ENCODE measurements at regions not wholly inside any gene's neighbourhood (a gene's known extent, or its start where the extent isn't known, plus 50 kb on each side); places are given as distances from the start of the nearest gene placed in this dataset.

- no peak for DNase-seq
Observed at GRCh38 chr1:36675106-36675505, 192.4 kb upstream of the CSF3R start.

- no peak for DNase-seq
Observed at GRCh38 chr1:36673202-36673601, 190.5 kb upstream of the CSF3R start.

- no peak for DNase-seq
Observed at GRCh38 chr1:36669262-36669661, 186.5 kb upstream of the CSF3R start.

GRCh38 chr1:36667836-36668235 lies 185.1 kb upstream of the CSF3R start:
- no peak for DNase-seq

GRCh38 chr1:36667256-36667655 lies 184.5 kb upstream of the CSF3R start:
- no peak for DNase-seq

- DNase-seq = no peak
Observed at GRCh38 chr1:36665478-36666080, 182.9 kb upstream of the CSF3R start.

GRCh38 chr1:36664571-36665287 lies 182.0 kb upstream of the CSF3R start:
- no peak for DNase-seq

- no peak for DNase-seq
Observed at GRCh38 chr1:36663772-36664430, 181.2 kb upstream of the CSF3R start.

GRCh38 chr1:36658838-36659237 lies 176.1 kb upstream of the CSF3R start:
- no peak for DNase-seq

- no peak for DNase-seq
Observed at GRCh38 chr1:36657826-36658225, 175.1 kb upstream of the CSF3R start.

GRCh38 chr1:36656838-36657237 lies 174.1 kb upstream of the CSF3R start:
- no peak for DNase-seq

- DNase-seq = no peak
Observed at GRCh38 chr1:36656271-36656670, 173.6 kb upstream of the CSF3R start.

GRCh38 chr1:36654586-36654985 lies 171.9 kb upstream of the CSF3R start:
- DNase-seq = no peak

GRCh38 chr1:36653850-36654249 lies 171.1 kb upstream of the CSF3R start:
- DNase-seq = no peak

- no peak for DNase-seq
Observed at GRCh38 chr1:36652586-36652985, 169.9 kb upstream of the CSF3R start.

GRCh38 chr1:36652011-36652410 lies 169.3 kb upstream of the CSF3R start:
- no peak for DNase-seq

GRCh38 chr1:36651176-36651910 lies 168.6 kb upstream of the CSF3R start:
- no peak for DNase-seq

- DNase-seq = no peak
Observed at GRCh38 chr1:36650200-36651065, 167.7 kb upstream of the CSF3R start.

GRCh38 chr1:36645867-36646266 lies 163.2 kb upstream of the CSF3R start:
- DNase-seq = no peak

GRCh38 chr1:36644556-36644955 lies 161.8 kb upstream of the CSF3R start:
- DNase-seq = no peak

- no peak for DNase-seq
Observed at GRCh38 chr1:36643371-36644270, 160.9 kb upstream of the CSF3R start.

- no peak for DNase-seq
Observed at GRCh38 chr1:36642802-36643201, 160.1 kb upstream of the CSF3R start.

Data from GF-D8 (cell line).